Right atrium auricular region (tissue), 2 donors: ENCODE measurements at regions not wholly inside any gene's neighbourhood (a gene's known extent, or its start where the extent isn't known, plus 50 kb on each side); places are given as distances from the start of the nearest gene placed in this dataset.

Experiments
- DNase-seq: peaks from one replicate; pipeline ENCODE4 v3.0.0-alpha.2; 2019; ENCODE audit warnings: low spot score
- H3K27ac ChIP-seq, 2 donors: fragments of 200-600 bp; sonication (generic); 1 replicate in 1 of 2; 2 replicates in 1 of 2; pipeline ENCODE4 v1.5.1; 2016 to 2019
- H3K27me3 ChIP-seq, 2 donors: fragments of 200-600 bp; sonication (generic); one replicate each; pipeline versions ENCODE4 v1.5.1 to v1.6.0; 2017 to 2019
- H3K36me3 ChIP-seq: fragments of 200-600 bp; sonication (generic); one replicate; pipeline ENCODE4 v1.5.1; 2016
- H3K4me1 ChIP-seq, 2 donors: fragments of 200-600 bp; sonication (generic); one replicate each; pipeline versions ENCODE4 v1.5.1 to v1.6.0; 2017 to 2019
- H3K4me3 ChIP-seq, 2 donors: fragments of 200-600 bp; sonication (generic); 1 replicate in 1 of 2; 2 replicates in 1 of 2; pipeline ENCODE4 v1.5.1; 2017 to 2019; ENCODE audit warnings: mild to moderate bottlenecking in 1 of 2, moderate library complexity in 1 of 2
- H3K9me3 ChIP-seq, 2 donors: fragments of 200-600 bp; sonication (generic); one replicate each; pipeline ENCODE4 v1.5.1; 2019
- TF ChIP-seq, protein P1 (sequence below), 2 donors: fragments of 200-600 bp; sonication (generic); IDR thresholded peaks; one replicate each; pipeline ENCODE4 v1.5.1; 2019; ENCODE audit warnings: antibody characterized with exemption in 2 of 2

DNA sequence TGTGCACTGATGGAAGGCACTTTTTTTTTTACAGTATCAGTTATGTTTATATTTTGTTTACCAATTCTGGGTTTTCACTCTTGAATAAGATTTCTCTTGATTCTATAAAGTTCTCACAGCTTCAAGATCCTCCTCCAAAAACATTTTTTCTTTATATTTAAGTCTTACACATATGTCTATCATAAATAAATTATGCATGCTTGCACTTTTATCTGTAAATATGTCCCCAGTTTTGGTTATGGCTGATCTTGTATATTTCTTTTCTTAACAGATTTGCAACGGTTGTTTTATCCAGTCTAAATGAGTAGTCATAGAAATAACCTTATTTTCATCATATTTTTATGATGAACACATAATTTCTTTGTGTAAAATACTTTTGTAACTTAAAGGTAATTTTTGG, 1456.5 kb downstream of the MRPL39 start:
- DNase-seq = no peak
- Histone ChIP-seq H3K36me3 (no peaks in the 10 kb centered on the region), H3K4me3 (no peak overlapping the region), H3K4me1 (no peaks in the 10 kb centered on the region), H3K9me3 (no peaks in the 10 kb centered on the region), H3K27ac (no peak overlapping the region), H3K27me3 (no peaks in the 10 kb centered on the region)
- TF ChIP-seq, protein P1, sequence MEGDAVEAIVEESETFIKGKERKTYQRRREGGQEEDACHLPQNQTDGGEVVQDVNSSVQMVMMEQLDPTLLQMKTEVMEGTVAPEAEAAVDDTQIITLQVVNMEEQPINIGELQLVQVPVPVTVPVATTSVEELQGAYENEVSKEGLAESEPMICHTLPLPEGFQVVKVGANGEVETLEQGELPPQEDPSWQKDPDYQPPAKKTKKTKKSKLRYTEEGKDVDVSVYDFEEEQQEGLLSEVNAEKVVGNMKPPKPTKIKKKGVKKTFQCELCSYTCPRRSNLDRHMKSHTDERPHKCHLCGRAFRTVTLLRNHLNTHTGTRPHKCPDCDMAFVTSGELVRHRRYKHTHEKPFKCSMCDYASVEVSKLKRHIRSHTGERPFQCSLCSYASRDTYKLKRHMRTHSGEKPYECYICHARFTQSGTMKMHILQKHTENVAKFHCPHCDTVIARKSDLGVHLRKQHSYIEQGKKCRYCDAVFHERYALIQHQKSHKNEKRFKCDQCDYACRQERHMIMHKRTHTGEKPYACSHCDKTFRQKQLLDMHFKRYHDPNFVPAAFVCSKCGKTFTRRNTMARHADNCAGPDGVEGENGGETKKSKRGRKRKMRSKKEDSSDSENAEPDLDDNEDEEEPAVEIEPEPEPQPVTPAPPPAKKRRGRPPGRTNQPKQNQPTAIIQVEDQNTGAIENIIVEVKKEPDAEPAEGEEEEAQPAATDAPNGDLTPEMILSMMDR (IDR thresholded peaks at IDR 0.05) = no peak

DNA sequence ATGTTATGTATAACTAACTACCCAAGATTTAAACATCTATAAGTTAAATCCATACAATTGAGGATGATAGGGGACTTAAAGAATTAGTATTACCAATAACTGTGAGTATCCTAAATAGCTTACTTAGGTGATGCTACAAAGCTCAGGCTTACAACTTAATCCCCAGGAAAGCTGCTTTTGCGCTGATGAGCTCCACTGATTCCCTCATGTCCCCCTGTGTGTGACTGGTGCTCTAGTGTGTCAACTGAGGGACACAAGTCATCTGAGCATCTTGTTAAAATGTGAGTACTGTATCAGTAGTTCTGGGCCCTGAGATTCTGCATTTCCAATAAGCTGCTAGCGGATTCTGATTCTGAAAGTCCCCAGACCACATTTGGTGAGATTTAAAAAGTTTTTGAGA, 1458.8 kb downstream of the MRPL39 start:
- no peaks in the 10 kb centered on the region for H3K9me3 ChIP-seq
- no peak overlapping the region for H3K4me3 ChIP-seq
- no peak overlapping the region for H3K27ac ChIP-seq
- TF ChIP-seq, protein P1 (IDR thresholded peaks at IDR 0.05) = no peak
- no peaks in the 10 kb centered on the region for H3K4me1 ChIP-seq
- DNase-seq = no peak
- H3K36me3 ChIP-seq = no peaks in the 10 kb centered on the region
- no peaks in the 10 kb centered on the region for H3K27me3 ChIP-seq

DNA sequence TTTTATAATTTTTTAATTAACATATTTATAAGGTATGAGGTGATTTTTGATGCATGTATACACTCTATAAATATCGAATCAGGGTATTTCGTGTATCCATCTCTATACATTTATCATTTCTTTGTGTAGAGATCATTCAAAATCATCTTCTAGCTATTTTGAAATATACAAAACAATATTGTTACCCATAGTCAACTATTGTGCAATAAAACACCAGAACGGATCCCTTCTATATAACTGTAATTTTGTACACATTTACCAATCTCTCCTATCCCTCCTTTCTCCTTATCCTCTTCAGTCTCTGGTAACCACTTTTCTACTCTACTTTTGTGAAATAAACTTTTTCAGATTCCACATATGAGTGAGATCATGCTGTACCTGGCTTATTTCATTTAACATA, 1459.6 kb downstream of the MRPL39 start:
- Histone ChIP-seq H3K36me3 (no peaks in the 10 kb centered on the region), H3K4me3 (no peak overlapping the region), H3K27me3 (no peaks in the 10 kb centered on the region), H3K9me3 (no peaks in the 10 kb centered on the region), H3K27ac (no peak overlapping the region), H3K4me1 (no peaks in the 10 kb centered on the region)
- TF ChIP-seq, protein P1 (IDR thresholded peaks at IDR 0.05) = no peak
- DNase-seq = no peak

DNA sequence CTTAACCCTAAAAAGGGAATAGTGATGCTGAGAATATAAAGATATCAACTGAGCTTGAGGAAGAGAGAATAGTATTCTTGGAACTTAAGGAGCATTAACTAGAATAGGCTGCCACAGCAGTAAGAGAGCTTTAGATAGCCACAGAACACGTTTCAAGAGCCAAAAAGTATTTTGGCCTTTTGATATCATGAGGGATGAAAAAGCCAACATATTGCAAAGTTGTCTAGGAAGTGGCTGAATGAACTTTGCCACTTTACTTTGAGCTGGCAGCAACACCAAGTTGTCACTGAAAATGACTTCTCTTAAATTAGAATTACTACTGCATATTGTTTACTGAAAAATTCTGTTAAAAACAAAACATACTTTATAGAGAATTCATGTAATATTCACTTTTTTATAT, 1476.2 kb downstream of the MRPL39 start:
- DNase-seq = no peak
- H3K9me3 ChIP-seq = no peaks in the 10 kb centered on the region
- no peaks in the 10 kb centered on the region for H3K4me1 ChIP-seq
- no peaks in the 10 kb centered on the region for H3K27me3 ChIP-seq
- H3K27ac ChIP-seq = no peak overlapping the region
- TF ChIP-seq, protein P1 (IDR thresholded peaks at IDR 0.05) = no peak
- no peaks in the 10 kb centered on the region for H3K36me3 ChIP-seq
- H3K4me3 ChIP-seq = no peak overlapping the region

DNA sequence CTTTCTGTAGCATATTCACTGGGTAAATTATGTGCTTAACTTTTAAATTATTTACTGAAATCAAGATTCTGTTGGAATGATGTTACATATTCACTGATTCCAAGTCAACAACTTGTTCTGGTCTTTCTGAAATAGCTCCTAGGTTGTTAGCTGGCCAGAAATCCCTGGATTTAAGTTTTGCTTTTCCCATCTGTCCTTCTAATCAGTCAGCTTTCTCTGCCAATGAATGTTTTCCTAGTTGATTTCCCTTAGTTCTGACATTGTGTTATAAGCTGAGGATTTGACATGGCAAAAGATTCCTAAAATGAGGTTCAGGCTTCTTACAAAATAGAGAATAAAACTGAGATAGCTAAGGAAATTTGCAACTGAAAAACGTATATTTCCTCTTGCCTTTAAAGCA, 1479.6 kb downstream of the MRPL39 start:
- H3K27me3 ChIP-seq = no peaks in the 10 kb centered on the region
- no peak for DNase-seq
- TF ChIP-seq, protein P1 (IDR thresholded peaks at IDR 0.05) = no peak
- no peaks in the 10 kb centered on the region for H3K36me3 ChIP-seq
- H3K27ac ChIP-seq = no peak overlapping the region
- H3K4me3 ChIP-seq = no peak overlapping the region
- no peaks in the 10 kb centered on the region for H3K9me3 ChIP-seq
- no peaks in the 10 kb centered on the region for H3K4me1 ChIP-seq

DNA sequence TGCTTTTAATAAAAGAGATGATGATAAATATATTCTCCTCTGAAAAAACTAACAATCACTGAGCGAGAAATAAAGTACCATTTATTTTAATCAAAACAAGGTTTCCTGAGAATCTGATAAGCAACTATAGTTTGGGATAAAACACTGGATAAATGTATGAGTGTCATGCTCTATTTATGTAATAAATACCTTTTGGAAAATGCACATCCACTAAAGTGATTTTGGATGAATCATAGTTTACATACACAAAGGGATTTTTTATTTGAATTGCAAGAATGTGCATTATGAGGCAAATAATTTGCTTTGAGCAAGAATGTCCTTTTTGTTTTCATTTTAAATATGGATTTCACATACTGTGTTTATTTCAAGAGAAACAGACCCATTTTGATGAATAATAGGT, 1483.5 kb downstream of the MRPL39 start:
- Histone ChIP-seq H3K4me1 (no peaks in the 10 kb centered on the region), H3K27ac (no peak overlapping the region), H3K9me3 (no peaks in the 10 kb centered on the region), H3K36me3 (no peaks in the 10 kb centered on the region), H3K4me3 (no peak overlapping the region), H3K27me3 (no peaks in the 10 kb centered on the region)
- TF ChIP-seq, protein P1 (IDR thresholded peaks at IDR 0.05) = no peak
- no peak for DNase-seq
